ENCODE measurements at regions not wholly inside any gene's neighbourhood (a gene's known extent, or its start where the extent isn't known, plus 50 kb on each side); places are given as distances from the start of the nearest gene placed in this dataset.

DNA sequence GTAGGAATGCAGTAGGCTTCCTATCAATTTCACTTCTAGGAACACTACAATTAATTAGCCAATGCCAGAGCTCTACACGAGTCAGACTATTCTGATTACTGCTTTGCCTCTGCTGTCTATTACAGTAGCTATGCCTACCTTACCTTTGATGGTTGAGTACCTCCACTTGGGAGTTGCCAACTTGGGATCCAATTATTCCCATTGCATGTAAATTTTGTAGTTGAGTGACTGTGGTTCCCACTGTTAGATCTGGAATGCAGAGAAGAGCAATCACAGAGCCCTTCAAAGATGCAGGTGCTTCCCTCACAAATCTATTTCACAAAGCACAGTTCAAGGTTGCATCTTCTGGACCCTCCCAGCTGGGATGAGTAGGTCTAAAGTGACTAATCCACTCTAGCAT is 62.9 kb upstream of the AASS start:
- TF ChIP-seq, protein P1, sequence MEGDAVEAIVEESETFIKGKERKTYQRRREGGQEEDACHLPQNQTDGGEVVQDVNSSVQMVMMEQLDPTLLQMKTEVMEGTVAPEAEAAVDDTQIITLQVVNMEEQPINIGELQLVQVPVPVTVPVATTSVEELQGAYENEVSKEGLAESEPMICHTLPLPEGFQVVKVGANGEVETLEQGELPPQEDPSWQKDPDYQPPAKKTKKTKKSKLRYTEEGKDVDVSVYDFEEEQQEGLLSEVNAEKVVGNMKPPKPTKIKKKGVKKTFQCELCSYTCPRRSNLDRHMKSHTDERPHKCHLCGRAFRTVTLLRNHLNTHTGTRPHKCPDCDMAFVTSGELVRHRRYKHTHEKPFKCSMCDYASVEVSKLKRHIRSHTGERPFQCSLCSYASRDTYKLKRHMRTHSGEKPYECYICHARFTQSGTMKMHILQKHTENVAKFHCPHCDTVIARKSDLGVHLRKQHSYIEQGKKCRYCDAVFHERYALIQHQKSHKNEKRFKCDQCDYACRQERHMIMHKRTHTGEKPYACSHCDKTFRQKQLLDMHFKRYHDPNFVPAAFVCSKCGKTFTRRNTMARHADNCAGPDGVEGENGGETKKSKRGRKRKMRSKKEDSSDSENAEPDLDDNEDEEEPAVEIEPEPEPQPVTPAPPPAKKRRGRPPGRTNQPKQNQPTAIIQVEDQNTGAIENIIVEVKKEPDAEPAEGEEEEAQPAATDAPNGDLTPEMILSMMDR (IDR thresholded peaks at IDR 0.05; ENCODE audit: low read length, missing control alignments), result no peak
- no peak overlapping the region for H3K4me3 ChIP-seq (replicated peaks; ENCODE audit: low read depth, low read length)
- no peak for DNase-seq (ENCODE audit: low read depth)

DNA sequence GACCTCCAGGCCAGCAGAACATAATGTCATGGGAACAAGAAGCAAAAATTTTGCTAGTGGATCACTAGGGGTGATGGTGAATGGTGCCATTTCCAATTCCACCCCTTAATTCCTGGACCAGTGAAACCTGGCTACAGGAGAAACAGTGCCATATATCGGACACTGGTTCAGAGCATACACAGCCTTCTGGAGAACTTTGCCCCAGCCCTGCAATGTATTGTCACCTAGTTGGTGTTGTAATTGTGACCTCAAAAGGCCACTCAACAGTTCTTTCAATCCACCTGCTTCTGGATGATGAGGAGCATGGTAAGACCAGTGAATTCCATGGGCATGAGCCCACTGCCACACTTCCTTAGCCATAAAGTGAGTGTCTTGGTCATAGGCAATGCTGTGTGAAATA is 59.8 kb upstream of the AASS start:
- H3K4me3 ChIP-seq (replicated peaks; ENCODE audit: low read depth, low read length), result no peak overlapping the region
- no peak for DNase-seq (ENCODE audit: low read depth)
- TF ChIP-seq, protein P1 (IDR thresholded peaks at IDR 0.05; ENCODE audit: low read length, missing control alignments), result no peak

DNA sequence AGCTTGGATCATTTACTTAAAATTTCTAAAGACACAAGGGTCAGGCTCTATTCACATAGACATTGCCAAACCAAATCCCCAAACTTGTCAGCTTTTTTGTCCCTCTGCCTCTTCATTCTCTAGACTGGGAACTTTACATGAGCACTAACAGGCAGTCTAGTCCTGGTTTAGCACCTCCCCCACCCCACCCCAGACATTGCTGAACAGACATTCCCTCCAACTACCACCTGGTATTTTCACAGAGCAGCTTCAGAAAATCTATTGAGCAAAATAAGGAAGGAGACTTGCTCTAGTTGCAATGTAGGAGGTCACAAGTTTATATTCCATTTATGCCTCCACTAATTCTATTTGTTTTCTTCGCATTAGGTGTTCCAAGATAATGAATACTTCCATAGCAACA is 56.8 kb upstream of the AASS start:
- DNase-seq (ENCODE audit: low read depth), result no peak
- TF ChIP-seq, protein P1 (IDR thresholded peaks at IDR 0.05; ENCODE audit: low read length, missing control alignments), result no peak
- H3K4me3 ChIP-seq (replicated peaks; ENCODE audit: low read depth, low read length), result no peak overlapping the region

DNA sequence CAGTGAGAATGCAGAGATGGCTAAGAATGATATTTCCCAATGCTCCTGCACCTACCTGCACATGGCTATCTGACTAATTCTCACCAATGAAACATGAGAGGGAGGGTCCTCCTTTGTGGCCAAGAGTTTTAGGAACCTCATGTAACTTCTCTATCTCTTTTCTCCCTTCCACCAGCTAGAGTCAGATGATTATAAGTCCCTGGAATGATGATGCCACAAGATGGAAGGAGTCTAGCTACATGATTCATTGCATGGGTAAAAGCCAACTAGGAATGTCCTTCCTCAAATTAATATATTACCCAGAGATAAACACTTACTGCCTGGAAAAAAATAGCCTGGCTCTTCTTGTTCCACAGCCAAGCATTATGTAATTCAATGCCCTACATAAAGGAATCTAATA is 55.1 kb upstream of the AASS start:
- H3K4me3 ChIP-seq (replicated peaks; ENCODE audit: low read depth, low read length), result no peak overlapping the region
- TF ChIP-seq, protein P1 (IDR thresholded peaks at IDR 0.05; ENCODE audit: low read length, missing control alignments), result no peak
- peak; percentile 14 for DNase-seq (ENCODE audit: low read depth)

DNA sequence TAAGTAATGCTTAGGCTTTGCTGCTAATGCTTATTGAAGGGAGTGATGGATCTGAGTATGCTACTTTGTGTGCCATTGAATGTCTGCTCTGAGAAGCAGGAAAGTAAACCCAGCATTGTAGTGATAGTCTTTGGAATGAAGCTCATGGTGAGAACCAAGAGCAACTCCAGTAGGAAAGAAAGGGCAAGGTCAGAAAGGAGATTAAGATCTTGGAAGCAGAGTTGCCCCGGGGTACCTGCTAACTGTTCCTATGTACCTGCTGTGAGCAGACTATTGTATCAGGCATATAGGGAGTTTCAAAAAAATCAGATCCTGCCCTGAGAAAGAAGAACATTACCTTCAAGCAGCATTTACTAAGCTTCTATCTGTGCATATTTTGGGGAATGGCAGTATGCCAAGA is 54.5 kb upstream of the AASS start:
- DNase-seq (ENCODE audit: low read depth), result no peak
- TF ChIP-seq, protein P1 (IDR thresholded peaks at IDR 0.05; ENCODE audit: low read length, missing control alignments), result no peak
- H3K4me3 ChIP-seq (replicated peaks; ENCODE audit: low read depth, low read length), result no peak overlapping the region

Data from fibroblast of pulmonary artery (primary cell).